Upper lobe of right lung (tissue), 1 donor: ENCODE measurements at regions not wholly inside any gene's neighbourhood (a gene's known extent, or its start where the extent isn't known, plus 50 kb on each side); places are given as distances from the start of the nearest gene placed in this dataset.

Source experiments
- ATAC-seq: fragments of 200-7000 bp; cut with Tn5 transposase; one replicate; pipeline ENCODE4 v1.9.1; 2020; ENCODE audit warnings: mild to moderate bottlenecking, moderate library complexity
- DNase-seq: peaks from one replicate; pipeline ENCODE4 v3.0.0-alpha.2; 2020
- H3K27ac ChIP-seq: fragments of 200-600 bp; one replicate; pipeline ENCODE4 v1.8.0; 2022
- H3K27me3 ChIP-seq: fragments of 200-600 bp; one replicate; pipeline ENCODE4 v1.8.0; 2022; ENCODE audit warnings: mild to moderate bottlenecking
- H3K36me3 ChIP-seq: fragments of 200-600 bp; one replicate; pipeline ENCODE4 v1.8.0; 2022
- H3K4me1 ChIP-seq: fragments of 200-600 bp; one replicate; pipeline ENCODE4 v1.8.0; 2022
- H3K4me3 ChIP-seq: fragments of 200-600 bp; one replicate; pipeline ENCODE4 v1.8.0; 2022; ENCODE audit warnings: mild to moderate bottlenecking
- H3K9me3 ChIP-seq: fragments of 200-600 bp; one replicate; pipeline ENCODE4 v1.8.0; 2022
- intact Hi-C: fragments of 100-400 bp; cut with DNase I; formaldehyde crosslinking; loops from one replicate; pipeline ENCODE4 v1.11.0; 2022
- TF ChIP-seq, protein P1 (sequence below): fragments of 200-600 bp; IDR thresholded peaks from one replicate; pipeline ENCODE4 v1.8.0; 2022; ENCODE audit warnings: antibody characterized with exemption
- donor health status: DM: no; HTN: yes; CAD: no; lungs with severe emphysema.

DNA sequence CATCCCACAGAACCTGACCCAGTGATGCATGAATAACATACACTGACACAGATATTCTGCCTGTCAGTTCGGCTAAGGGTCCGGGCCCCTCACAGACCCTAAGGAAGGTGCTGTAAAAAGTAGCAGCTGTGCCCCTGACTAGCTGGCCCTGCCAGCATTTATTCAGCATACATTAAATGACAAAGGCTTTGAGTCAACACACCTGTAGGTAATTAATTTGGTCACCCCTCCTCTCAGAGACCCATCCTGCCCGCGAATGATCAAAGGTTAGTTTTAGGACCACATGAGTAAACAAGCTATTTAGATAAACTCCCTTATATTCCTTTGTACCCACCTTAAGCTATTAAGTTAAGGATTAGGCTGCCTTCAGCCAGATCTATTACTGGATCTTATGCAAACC lies 429.0 kb upstream of the NWD2 start:
- ATAC-seq: no peak
- intact Hi-C loops: no loop called here
- Histone ChIP-seq H3K4me3 (no peak overlapping the region), H3K4me1 (no peaks in the 10 kb centered on the region), H3K9me3 (no peaks in the 10 kb centered on the region), H3K27me3 (no peaks in the 10 kb centered on the region), H3K27ac (no peak overlapping the region), H3K36me3 (no peaks in the 10 kb centered on the region)
- TF ChIP-seq, protein P1, sequence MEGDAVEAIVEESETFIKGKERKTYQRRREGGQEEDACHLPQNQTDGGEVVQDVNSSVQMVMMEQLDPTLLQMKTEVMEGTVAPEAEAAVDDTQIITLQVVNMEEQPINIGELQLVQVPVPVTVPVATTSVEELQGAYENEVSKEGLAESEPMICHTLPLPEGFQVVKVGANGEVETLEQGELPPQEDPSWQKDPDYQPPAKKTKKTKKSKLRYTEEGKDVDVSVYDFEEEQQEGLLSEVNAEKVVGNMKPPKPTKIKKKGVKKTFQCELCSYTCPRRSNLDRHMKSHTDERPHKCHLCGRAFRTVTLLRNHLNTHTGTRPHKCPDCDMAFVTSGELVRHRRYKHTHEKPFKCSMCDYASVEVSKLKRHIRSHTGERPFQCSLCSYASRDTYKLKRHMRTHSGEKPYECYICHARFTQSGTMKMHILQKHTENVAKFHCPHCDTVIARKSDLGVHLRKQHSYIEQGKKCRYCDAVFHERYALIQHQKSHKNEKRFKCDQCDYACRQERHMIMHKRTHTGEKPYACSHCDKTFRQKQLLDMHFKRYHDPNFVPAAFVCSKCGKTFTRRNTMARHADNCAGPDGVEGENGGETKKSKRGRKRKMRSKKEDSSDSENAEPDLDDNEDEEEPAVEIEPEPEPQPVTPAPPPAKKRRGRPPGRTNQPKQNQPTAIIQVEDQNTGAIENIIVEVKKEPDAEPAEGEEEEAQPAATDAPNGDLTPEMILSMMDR: no peak
- DNase-seq: no peak

DNA sequence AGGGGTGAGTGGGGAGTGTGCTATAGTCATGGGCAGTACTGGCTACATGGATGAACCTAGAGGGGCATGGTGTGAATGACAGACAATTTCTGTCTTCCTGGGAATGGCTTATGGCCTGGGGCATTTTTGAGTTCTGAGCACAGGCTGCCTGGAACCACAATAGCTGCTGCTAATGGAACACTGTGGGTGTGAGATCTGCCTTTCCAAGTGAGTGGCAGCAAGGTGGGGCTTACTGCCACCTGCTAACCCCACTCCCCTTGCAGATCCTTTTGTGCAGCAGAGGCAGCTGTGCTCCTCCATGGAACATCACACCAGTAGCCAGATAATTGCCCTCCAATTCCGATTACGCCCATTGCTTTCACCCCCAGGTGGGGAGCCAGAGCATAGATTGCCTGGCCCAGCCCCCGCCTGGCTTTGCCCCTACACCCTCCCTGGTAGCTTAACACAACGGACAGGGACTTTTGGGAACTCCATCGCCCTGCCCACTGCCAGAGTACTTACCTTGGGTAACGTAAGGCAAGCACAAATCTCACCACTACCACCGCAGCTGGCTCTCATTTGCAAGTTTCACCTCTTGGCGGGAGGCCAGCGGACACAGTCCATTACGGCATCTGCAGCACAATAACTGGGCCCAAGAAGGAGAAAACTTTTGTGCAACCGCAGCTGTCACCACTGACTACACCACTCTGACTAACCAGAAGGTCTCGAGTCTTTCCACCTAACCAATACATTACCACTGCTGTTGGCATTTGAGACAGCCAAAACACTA lies 421.2 kb upstream of the NWD2 start:
- Histone ChIP-seq H3K27ac (no peak overlapping the region), H3K36me3 (no peaks in the 10 kb centered on the region), H3K9me3 (no peaks in the 10 kb centered on the region), H3K27me3 (no peaks in the 10 kb centered on the region), H3K4me3 (no peak overlapping the region), H3K4me1 (no peaks in the 10 kb centered on the region)
- ATAC-seq (no peak), DNase-seq (no peak)
- intact Hi-C loops: no loop called here
- TF ChIP-seq, protein P1: no peak

DNA sequence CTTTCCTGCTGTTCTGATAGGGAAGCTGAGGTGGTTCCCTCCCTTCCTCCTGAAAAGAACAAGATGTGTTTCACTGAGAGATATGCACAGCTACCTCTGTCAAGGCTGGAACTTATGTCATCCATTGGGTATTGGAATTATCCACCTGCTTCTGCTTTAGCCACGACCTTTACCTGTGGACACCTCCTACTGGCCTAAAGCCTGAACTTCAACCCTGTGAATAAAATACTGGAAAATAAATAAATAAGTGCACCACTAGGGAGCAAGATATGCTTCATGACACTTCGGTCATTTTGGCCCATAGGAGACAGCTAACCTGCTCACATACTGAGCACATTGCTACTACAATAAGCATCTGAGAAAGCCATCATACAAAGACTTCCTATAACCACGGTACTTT lies 419.9 kb upstream of the NWD2 start:
- ATAC-seq: no peak
- no peaks in the 10 kb centered on the region for H3K9me3 ChIP-seq
- DNase-seq: no peak
- no peak overlapping the region for H3K27ac ChIP-seq
- no peaks in the 10 kb centered on the region for H3K27me3 ChIP-seq
- intact Hi-C loops: no loop called here
- H3K4me3 ChIP-seq: no peak overlapping the region
- no peaks in the 10 kb centered on the region for H3K4me1 ChIP-seq
- H3K36me3 ChIP-seq: no peaks in the 10 kb centered on the region
- TF ChIP-seq, protein P1: no peak

DNA sequence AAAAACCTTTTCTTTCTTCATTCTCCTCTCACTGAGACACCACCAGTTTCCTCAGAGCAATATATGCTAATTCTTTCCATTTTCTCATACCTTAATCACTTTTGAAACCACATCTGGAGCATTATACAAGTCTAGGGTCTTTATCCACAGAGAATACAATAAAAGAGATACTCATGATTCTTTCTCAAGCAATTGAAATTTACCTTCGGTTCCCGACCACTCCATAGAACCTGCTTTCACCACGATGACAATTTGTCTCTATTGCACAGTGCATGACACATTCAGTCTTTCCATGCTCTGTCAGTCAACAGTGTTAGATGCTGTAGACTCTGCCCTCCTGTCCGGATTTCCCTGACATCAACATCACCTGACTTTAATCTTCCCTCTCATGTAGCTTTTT lies 409.3 kb upstream of the NWD2 start:
- ATAC-seq (no peak), DNase-seq (no peak)
- H3K9me3 ChIP-seq: no peaks in the 10 kb centered on the region
- no peak overlapping the region for H3K4me3 ChIP-seq
- H3K27ac ChIP-seq: no peak overlapping the region
- H3K27me3 ChIP-seq: no peaks in the 10 kb centered on the region
- TF ChIP-seq, protein P1: no peak
- intact Hi-C loops: no loop called here
- no peaks in the 10 kb centered on the region for H3K36me3 ChIP-seq
- H3K4me1 ChIP-seq: no peaks in the 10 kb centered on the region

DNA sequence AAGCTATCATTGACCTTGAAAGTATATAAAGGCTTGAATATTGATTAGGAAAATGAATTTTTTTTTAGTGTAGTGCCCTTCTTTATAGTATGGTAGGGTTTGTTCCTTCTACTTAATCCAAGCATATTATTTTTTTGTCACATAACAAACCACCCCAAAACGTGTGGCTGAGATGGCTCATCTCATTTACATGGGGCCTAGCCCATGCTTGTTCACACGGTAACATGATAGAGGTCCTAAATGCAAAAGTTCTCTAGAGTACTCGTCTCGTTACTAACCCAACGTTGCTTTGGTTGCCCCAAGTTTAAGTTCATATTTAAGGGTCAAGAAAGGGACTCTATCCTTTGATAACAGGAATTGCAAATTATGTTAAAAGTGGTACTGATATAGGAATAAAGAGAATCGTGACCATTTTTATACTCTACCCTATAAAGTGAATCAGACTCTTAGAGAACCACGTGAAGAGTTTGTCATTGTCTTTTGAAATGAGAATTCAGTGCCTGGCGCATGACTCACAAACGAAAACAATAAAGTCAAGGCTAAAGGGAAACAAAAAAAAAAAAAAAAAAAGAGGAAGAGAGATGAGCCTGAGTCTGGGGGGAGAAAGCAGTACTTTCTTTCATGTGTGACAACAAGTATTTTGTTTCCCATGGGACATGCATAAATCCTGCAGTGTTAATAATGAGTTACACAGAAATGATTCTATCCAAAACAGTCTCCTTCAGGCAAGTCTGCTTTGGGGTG lies 402.8 kb upstream of the NWD2 start:
- no peaks in the 10 kb centered on the region for H3K36me3 ChIP-seq
- DNase-seq: no peak
- no peak for ATAC-seq
- H3K27me3 ChIP-seq: no peaks in the 10 kb centered on the region
- H3K4me3 ChIP-seq: no peak overlapping the region
- TF ChIP-seq, protein P1: no peak
- intact Hi-C loops: no loop called here
- H3K9me3 ChIP-seq: no peaks in the 10 kb centered on the region
- no peak overlapping the region for H3K27ac ChIP-seq
- H3K4me1 ChIP-seq: no peaks in the 10 kb centered on the region
